ENCODE measurements at regions not wholly inside any gene's neighbourhood (a gene's known extent, or its start where the extent isn't known, plus 50 kb on each side); places are given as distances from the start of the nearest gene placed in this dataset.

GRCh38 chr9:99377790-99378775 lies 156.0 kb downstream of the SEC61B start:
- no peaks in the 10 kb centered on the region for H3K27me3 ChIP-seq
- no peak overlapping the region for H3K27ac ChIP-seq
- intact Hi-C loops (cut with DNase I; ENCODE audit: low total_unique reads): no loop called here
- H3K9me3 ChIP-seq: no peaks in the 10 kb centered on the region
- DNase-seq: no peak
- TF ChIP-seq CTCF (IDR thresholded peaks at IDR 0.05): no peak
- no peaks in the 10 kb centered on the region for H3K36me3 ChIP-seq
- no peaks in the 10 kb centered on the region for H3K4me1 ChIP-seq
- no peak overlapping the region for H3K4me3 ChIP-seq

DNA sequence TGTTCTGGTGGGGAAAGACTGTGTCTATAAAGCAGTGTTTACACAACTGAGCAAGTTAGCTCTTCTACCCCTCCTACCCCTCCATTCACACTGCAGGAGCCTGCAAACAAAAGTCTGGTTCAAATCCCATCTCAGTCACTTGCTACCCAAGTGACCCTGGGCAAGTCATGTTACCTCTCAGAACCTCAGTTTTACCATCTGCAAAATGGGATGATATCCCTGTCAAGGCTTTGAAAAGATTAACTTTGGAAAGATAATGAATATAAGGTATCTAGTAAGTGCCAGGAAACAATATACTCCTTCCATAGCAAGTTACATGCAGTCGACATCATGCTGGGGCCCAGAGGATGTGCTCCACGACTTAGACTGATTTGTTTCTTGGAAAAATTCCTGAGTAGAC lies 161.5 kb downstream of the SEC61B start:
- no peak for DNase-seq
- Histone ChIP-seq H3K27ac (no peak overlapping the region), H3K4me1 (no peaks in the 10 kb centered on the region), H3K36me3 (no peaks in the 10 kb centered on the region), H3K27me3 (no peaks in the 10 kb centered on the region), H3K9me3 (no peaks in the 10 kb centered on the region), H3K4me3 (no peak overlapping the region)
- no peak for TF ChIP-seq CTCF (IDR thresholded peaks at IDR 0.05)
- intact Hi-C loops (cut with DNase I; ENCODE audit: low total_unique reads): no loop called here

DNA sequence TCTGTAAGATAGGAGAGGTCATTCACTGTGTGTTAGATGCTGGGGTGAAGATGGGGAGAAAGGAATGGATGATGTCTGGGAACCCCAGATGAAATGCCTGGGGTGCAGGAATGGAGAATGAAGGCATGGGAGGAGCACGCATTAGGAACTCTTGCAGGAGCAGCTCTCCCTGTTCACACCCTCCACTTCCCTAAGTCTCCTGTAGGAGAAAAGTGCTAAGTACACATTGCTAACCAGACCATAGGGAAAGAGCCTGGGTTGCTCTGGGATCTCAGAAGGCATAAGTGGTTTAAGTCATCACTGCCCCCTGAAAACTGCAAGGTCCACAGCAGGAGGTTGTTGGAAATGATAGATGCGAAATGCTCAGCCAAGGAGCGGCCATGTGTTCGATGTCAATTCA lies 163.1 kb downstream of the SEC61B start:
- Histone ChIP-seq H3K9me3 (no peaks in the 10 kb centered on the region), H3K27ac (no peak overlapping the region), H3K27me3 (no peaks in the 10 kb centered on the region), H3K36me3 (no peaks in the 10 kb centered on the region), H3K4me3 (no peak overlapping the region), H3K4me1 (no peaks in the 10 kb centered on the region)
- DNase-seq: no peak
- TF ChIP-seq CTCF (IDR thresholded peaks at IDR 0.05): no peak
- intact Hi-C loops (cut with DNase I; ENCODE audit: low total_unique reads): no loop called here

DNA sequence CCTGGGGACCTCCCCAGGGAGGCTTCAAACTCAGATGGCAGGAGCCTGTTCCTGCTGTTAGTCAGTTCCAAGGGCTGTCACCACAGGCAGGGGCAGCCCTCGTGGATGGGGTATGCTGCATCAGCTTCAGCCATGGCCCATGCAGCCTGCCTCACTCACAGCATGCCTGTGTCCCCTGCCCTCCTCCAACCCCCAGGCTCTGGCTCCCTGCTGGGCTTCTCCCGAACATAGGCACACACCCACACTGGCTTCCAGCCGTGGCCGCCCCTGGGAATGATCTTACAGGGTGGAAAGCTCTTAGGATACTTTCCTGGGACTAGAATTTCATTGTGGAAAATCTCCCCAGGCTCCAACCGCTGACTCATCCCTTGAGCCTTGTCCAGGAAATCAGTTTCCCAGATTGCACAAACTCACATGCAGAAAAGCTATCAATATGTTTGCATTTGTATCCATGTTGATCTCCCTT lies 163.8 kb downstream of the SEC61B start:
- no peak overlapping the region for H3K27ac ChIP-seq
- H3K4me1 ChIP-seq: no peaks in the 10 kb centered on the region
- no peaks in the 10 kb centered on the region for H3K27me3 ChIP-seq
- no peak overlapping the region for H3K4me3 ChIP-seq
- no peak for TF ChIP-seq CTCF (IDR thresholded peaks at IDR 0.05)
- no peaks in the 10 kb centered on the region for H3K9me3 ChIP-seq
- no peak for DNase-seq
- no peaks in the 10 kb centered on the region for H3K36me3 ChIP-seq
- intact Hi-C loops (cut with DNase I; ENCODE audit: low total_unique reads): no loop called here

DNA sequence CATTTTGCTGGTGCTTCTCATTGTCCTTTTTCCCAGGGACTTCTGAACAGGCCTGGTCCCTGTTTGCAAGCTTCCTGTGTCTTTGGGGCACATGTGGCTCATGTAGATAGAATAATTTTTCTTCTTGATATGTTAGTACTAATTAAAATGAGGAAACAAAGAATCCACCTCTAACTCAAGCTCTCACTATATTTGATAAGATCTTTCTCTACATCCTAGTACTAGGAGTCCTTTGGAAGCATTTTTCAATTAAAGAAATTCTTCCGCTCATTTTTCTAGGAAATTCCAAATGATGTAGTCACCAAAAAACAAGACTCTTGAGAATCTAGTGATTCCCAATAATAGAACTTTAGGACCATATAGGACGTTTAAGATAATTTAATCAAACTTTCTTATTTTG lies 165.3 kb downstream of the SEC61B start:
- intact Hi-C loops (cut with DNase I; ENCODE audit: low total_unique reads): no loop called here
- no peaks in the 10 kb centered on the region for H3K27me3 ChIP-seq
- TF ChIP-seq CTCF (IDR thresholded peaks at IDR 0.05): no peak
- H3K4me1 ChIP-seq: no peaks in the 10 kb centered on the region
- H3K4me3 ChIP-seq: no peak overlapping the region
- no peaks in the 10 kb centered on the region for H3K36me3 ChIP-seq
- H3K27ac ChIP-seq: no peak overlapping the region
- no peak for DNase-seq
- H3K9me3 ChIP-seq: no peaks in the 10 kb centered on the region

All from tibial artery (tissue), 4 donors.